Endodermal cell (in vitro differentiated cells): ENCODE measurements at regions not wholly inside any gene's neighbourhood (a gene's known extent, or its start where the extent isn't known, plus 50 kb on each side); places are given as distances from the start of the nearest gene placed in this dataset.

ENCODE experiments used
- DNase-seq: peaks from one replicate; pipeline ENCODE4 v3.0.0-alpha.2; 2017
- H3K27ac ChIP-seq: 2 replicates; pipeline ENCODE4 v1.5.1; 2013; ENCODE audit warnings: mild to moderate bottlenecking, low read depth, low read length, moderate library complexity
- H3K27me3 ChIP-seq: 2 replicates; pipeline ENCODE4 v1.6.1; 2013; ENCODE audit warnings: mild to moderate bottlenecking, low read length, moderate library complexity; ENCODE audit not compliant: insufficient read depth, control insufficient read depth, poor library complexity, severe bottlenecking
- H3K36me3 ChIP-seq: 2 replicates; pipeline ENCODE4 v1.7.0; 2013; ENCODE audit warnings: mild to moderate bottlenecking, low read length, moderate library complexity; ENCODE audit not compliant: control insufficient read depth, insufficient read depth
- H3K4me1 ChIP-seq: one replicate; pipeline ENCODE4 v1.7.0; 2013; ENCODE audit warnings: low read length; ENCODE audit not compliant: control insufficient read depth, insufficient read depth
- H3K4me3 ChIP-seq: 2 replicates; pipeline ENCODE4 v1.5.1; 2013; ENCODE audit warnings: mild to moderate bottlenecking, low read length, moderate library complexity
- H3K9ac ChIP-seq: 2 replicates; pipeline ENCODE4 v1.6.1; 2013; ENCODE audit warnings: mild to moderate bottlenecking, low read length, moderate library complexity; ENCODE audit not compliant: poor library complexity, severe bottlenecking; ENCODE audit errors: extremely low read depth
- H3K9me3 ChIP-seq: 2 replicates; pipeline ENCODE4 v1.6.1; 2013; ENCODE audit warnings: mild to moderate bottlenecking, low read length, moderate library complexity; ENCODE audit not compliant: control insufficient read depth
- H3K27ac Mint-ChIP-seq: 2 replicates; pipeline ENCODE4 v1.8.0; 2020; ENCODE audit warnings: mixed read lengths
- H3K27me3 Mint-ChIP-seq: 2 replicates; pipeline ENCODE4 v1.8.0; 2021; ENCODE audit warnings: mild to moderate bottlenecking, mixed read lengths; ENCODE audit not compliant: insufficient read depth
- H3K36me3 Mint-ChIP-seq: 2 replicates; pipeline ENCODE4 v1.8.0; 2020; ENCODE audit warnings: low read depth, mixed read lengths
- H3K4me1 Mint-ChIP-seq: 2 replicates; pipeline ENCODE4 v1.8.0; 2020; ENCODE audit warnings: mixed read lengths
- H3K4me3 Mint-ChIP-seq: 2 replicates; pipeline ENCODE4 v1.8.0; 2020; ENCODE audit warnings: mild to moderate bottlenecking, moderate library complexity, mixed read lengths
- H3K9me3 Mint-ChIP-seq: 2 replicates; pipeline ENCODE4 v1.8.0; 2020; ENCODE audit warnings: mild to moderate bottlenecking, mixed read lengths
- CTCF ChIP-seq: fragments of 200-600 bp; sonication (generic); conservative IDR thresholded peaks from 2 replicates; pipeline ENCODE4 v1.5.0; 2021; ENCODE audit warnings: antibody characterized with exemption, mild to moderate bottlenecking
- WGBS, 2 experiments: methylation state at CpG; one replicate each; pipeline versions ENCODE4 v1.1.5 to v1.1.7; 2013; ENCODE audit warnings: missing lambda C conversion rate in 2 of 2, mixed read lengths in 1 of 2; ENCODE audit not compliant: insufficient coverage in 1 of 2, insufficient read length in 1 of 2; 5-methylcytosine and 5-hydroxymethylcytosine counted together

DNA sequence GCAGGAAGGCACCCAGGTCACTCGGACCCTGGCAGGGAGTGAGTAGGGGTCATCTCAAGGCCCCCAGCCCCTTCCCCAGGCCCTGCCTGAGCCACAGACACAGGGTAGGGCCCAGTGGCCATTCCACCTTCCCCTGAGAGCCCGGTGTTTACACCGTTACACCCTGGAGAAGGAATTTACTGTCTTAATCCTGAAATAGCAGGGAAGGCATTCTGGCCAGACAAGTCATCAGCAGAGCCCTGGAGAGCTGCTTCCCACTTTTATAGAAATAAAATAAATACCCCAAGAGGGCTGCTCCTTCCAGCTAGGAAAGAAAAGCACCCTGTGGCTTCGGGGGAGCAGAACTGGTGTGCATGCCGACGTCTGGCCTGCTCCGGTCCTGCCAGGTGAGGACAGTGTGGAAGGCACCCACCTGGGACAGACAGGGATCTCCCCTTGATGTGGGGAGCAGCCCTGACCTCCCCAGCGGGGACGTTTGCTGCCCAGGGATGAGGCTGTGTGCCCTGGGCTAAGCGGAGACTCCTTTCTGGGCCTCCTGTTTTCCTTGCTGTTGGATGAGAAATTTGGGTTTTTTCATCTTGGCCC lies 180.0 kb downstream of the MN1 start:
- Mint-ChIP-seq H3K27me3 (peaks cover 24% of the 10 kb centered on the region), H3K4me1 (no peaks in the 10 kb centered on the region), H3K27ac (no peak overlapping the region), H3K36me3 (no peaks in the 10 kb centered on the region), H3K4me3 (no peak overlapping the region), H3K9me3 (peaks cover 5% of the 10 kb centered on the region)
- TF ChIP-seq CTCF: no peak
- peaks cover 4% of the 10 kb centered on the region for H3K4me1 ChIP-seq
- H3K4me3 ChIP-seq: no peak overlapping the region
- WGBS, 2 experiments: 81 to 87% methylated on average over 4 to 10 of the region's 10 CpGs
- H3K9ac ChIP-seq: no peak overlapping the region
- no peaks in the 10 kb centered on the region for H3K27me3 ChIP-seq
- DNase-seq: no peak
- no peaks in the 10 kb centered on the region for H3K36me3 ChIP-seq
- no peaks in the 10 kb centered on the region for H3K9me3 ChIP-seq
- no peak overlapping the region for H3K27ac ChIP-seq

- Mint-ChIP-seq H3K27me3 (peaks cover 20% of the 10 kb centered on the region), H3K27ac (no peak overlapping the region), H3K4me1 (no peaks in the 10 kb centered on the region), H3K36me3 (no peaks in the 10 kb centered on the region), H3K9me3 (peaks cover 7% of the 10 kb centered on the region), H3K4me3 (no peak overlapping the region)
- Histone ChIP-seq H3K9ac (no peak overlapping the region), H3K27ac (no peak overlapping the region), H3K36me3 (no peaks in the 10 kb centered on the region), H3K9me3 (no peaks in the 10 kb centered on the region), H3K4me3 (no peak overlapping the region), H3K4me1 (peaks cover 4% of the 10 kb centered on the region), H3K27me3 (no peaks in the 10 kb centered on the region)
- TF ChIP-seq CTCF: no peak
- no peak for DNase-seq
- WGBS, 2 experiments: 91 to 96% methylated on average over 4 of the region's 4 CpGs
These were observed 177.5 kb downstream of the MN1 start for GRCh38 chr22:27624042-27624441.

- Histone ChIP-seq H3K4me3 (no peak overlapping the region), H3K9ac (no peak overlapping the region), H3K27me3 (no peaks in the 10 kb centered on the region), H3K4me1 (peaks cover 4% of the 10 kb centered on the region), H3K9me3 (no peaks in the 10 kb centered on the region), H3K36me3 (no peaks in the 10 kb centered on the region), H3K27ac (no peak overlapping the region)
- Mint-ChIP-seq H3K4me3 (no peak overlapping the region), H3K9me3 (peaks cover 1% of the 10 kb centered on the region), H3K36me3 (no peaks in the 10 kb centered on the region), H3K27ac (no peak overlapping the region), H3K4me1 (no peaks in the 10 kb centered on the region), H3K27me3 (peaks cover 15% of the 10 kb centered on the region)
- WGBS, 2 experiments: 0% methylated on average over 1 of the region's 1 CpG
- DNase-seq: no peak
- no peak for TF ChIP-seq CTCF
These were observed 176.9 kb downstream of the MN1 start for GRCh38 chr22:27624705-27625104.
